ENCODE measurements at regions not wholly inside any gene's neighbourhood (a gene's known extent, or its start where the extent isn't known, plus 50 kb on each side); places are given as distances from the start of the nearest gene placed in this dataset.

GRCh38 chr3:128548021-128548420 is 55.0 kb upstream of the GATA2 start:
- Histone ChIP-seq H3K27ac (replicated peaks) (no peak overlapping the region), H3K27me3 (ENCODE audit: insufficient read depth, poor library complexity, severe bottlenecking) (no peaks in the 10 kb centered on the region), H3K4me3 (replicated peaks; ENCODE audit: insufficient read depth, low read length) (no peak overlapping the region)
- TF ChIP-seq GABPA (IDR thresholded peaks at IDR 0.05; ENCODE audit: low read depth) (no peak), CTCF (IDR thresholded peaks at IDR 0.05; ENCODE audit: insufficient read depth, low read length) (no peak), SPI1 (IDR thresholded peaks at IDR 0.05; ENCODE audit: borderline replicate concordance, low read depth) (no peak), REST (IDR thresholded peaks at IDR 0.05; ENCODE audit: insufficient replicate concordance, low read depth) (no peak), POLR2AphosphoS5 (IDR thresholded peaks at IDR 0.05; ENCODE audit: low read depth) (no peak)
- no peak for DNase-seq (ENCODE audit: low read depth in 1 of 2, low spot score in 1 of 2)

GRCh38 chr3:128547368-128547987 is 54.5 kb upstream of the GATA2 start:
- no peak for DNase-seq (ENCODE audit: low read depth in 1 of 2, low spot score in 1 of 2)
- no peak overlapping the region for H3K27ac ChIP-seq (replicated peaks)
- no peaks in the 10 kb centered on the region for H3K27me3 ChIP-seq (ENCODE audit: insufficient read depth, poor library complexity, severe bottlenecking)
- TF ChIP-seq REST (IDR thresholded peaks at IDR 0.05; ENCODE audit: insufficient replicate concordance, low read depth): no peak
- H3K4me3 ChIP-seq (replicated peaks; ENCODE audit: insufficient read depth, low read length): no peak overlapping the region

- H3K27me3 ChIP-seq (ENCODE audit: insufficient read depth, poor library complexity, severe bottlenecking): no peaks in the 10 kb centered on the region
- DNase-seq (ENCODE audit: low read depth in 1 of 2, low spot score in 1 of 2): no peak
- no peak overlapping the region for H3K4me3 ChIP-seq (replicated peaks; ENCODE audit: insufficient read depth, low read length)
- no peak overlapping the region for H3K27ac ChIP-seq (replicated peaks)
- no peak for TF ChIP-seq POLR2AphosphoS5 (IDR thresholded peaks at IDR 0.05; ENCODE audit: low read depth)
- TF ChIP-seq REST (IDR thresholded peaks at IDR 0.05; ENCODE audit: insufficient replicate concordance, low read depth): no peak
- TF ChIP-seq CTCF (IDR thresholded peaks at IDR 0.05; ENCODE audit: insufficient read depth, low read length): no peak
- TF ChIP-seq GABPA (IDR thresholded peaks at IDR 0.05; ENCODE audit: low read depth): no peak
- no peak for TF ChIP-seq SPI1 (IDR thresholded peaks at IDR 0.05; ENCODE audit: borderline replicate concordance, low read depth)
Measured at GRCh38 chr3:128546646-128547045, 53.6 kb upstream of the GATA2 start.

Data from HL-60 (cell line).